Skin of body (tissue), 2 donors: ENCODE measurements at regions not wholly inside any gene's neighbourhood (a gene's known extent, or its start where the extent isn't known, plus 50 kb on each side); places are given as distances from the start of the nearest gene placed in this dataset. TPM values are rescaled to one million over a fixed set of nuclear protein-coding genes. Genes with fewer than 3 reads are reported as not detected.

ENCODE experiments used
- DNase-seq: peaks from one replicate; lab custom pipeline; 2025; lab: John Stamatoyannopoulos, UW
- small RNA-seq: library from RNA; depleted of rRNA; stranded (forward); fragments of <200 nt; gene quantifications from one replicate; pipeline ENCODE3, GENCODE V24; 2014; ENCODE audit warnings: low replicate concordance

- DNase-seq, result no peak
Observed at GRCh38 chr20:63058696-63059335, 52.1 kb upstream of the BHLHE23 start.

GRCh38 chr20:63057171-63058117 lies 50.7 kb upstream of the BHLHE23 start:
- peak; percentile 83 for DNase-seq

- no peak for DNase-seq
Observed at GRCh38 chr20:63056236-63057170, 49.7 kb upstream of the BHLHE23 start.

Small RNA genes lying in the stretch of these regions (small RNA-seq; reads per million reads assigned to genes)
- not detected for gene RF00635
